ENCODE measurements at regions not wholly inside any gene's neighbourhood (a gene's known extent, or its start where the extent isn't known, plus 50 kb on each side); places are given as distances from the start of the nearest gene placed in this dataset.

GRCh38 chr2:17272170-17272569, 246.1 kb downstream of the RAD51AP2 start:
- no peaks in the 10 kb centered on the region for H3K4me1 ChIP-seq
- no peak overlapping the region for H3K27ac ChIP-seq
- DNase-seq (ENCODE audit: extremely low spot score in 2 of 2), result no peak
- no peaks in the 10 kb centered on the region for H3K9me3 ChIP-seq
- H3K27me3 ChIP-seq, result no peaks in the 10 kb centered on the region
- no peak for TF ChIP-seq POLR2AphosphoS5 (IDR thresholded peaks at IDR 0.05; ENCODE audit: insufficient read depth in 1 of 2, low read depth in 1 of 2)
- TF ChIP-seq, protein P1, sequence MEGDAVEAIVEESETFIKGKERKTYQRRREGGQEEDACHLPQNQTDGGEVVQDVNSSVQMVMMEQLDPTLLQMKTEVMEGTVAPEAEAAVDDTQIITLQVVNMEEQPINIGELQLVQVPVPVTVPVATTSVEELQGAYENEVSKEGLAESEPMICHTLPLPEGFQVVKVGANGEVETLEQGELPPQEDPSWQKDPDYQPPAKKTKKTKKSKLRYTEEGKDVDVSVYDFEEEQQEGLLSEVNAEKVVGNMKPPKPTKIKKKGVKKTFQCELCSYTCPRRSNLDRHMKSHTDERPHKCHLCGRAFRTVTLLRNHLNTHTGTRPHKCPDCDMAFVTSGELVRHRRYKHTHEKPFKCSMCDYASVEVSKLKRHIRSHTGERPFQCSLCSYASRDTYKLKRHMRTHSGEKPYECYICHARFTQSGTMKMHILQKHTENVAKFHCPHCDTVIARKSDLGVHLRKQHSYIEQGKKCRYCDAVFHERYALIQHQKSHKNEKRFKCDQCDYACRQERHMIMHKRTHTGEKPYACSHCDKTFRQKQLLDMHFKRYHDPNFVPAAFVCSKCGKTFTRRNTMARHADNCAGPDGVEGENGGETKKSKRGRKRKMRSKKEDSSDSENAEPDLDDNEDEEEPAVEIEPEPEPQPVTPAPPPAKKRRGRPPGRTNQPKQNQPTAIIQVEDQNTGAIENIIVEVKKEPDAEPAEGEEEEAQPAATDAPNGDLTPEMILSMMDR (IDR thresholded peaks at IDR 0.05), result no peak
- TF ChIP-seq POLR2A (IDR thresholded peaks at IDR 0.05), result no peak
- H3K36me3 ChIP-seq, result no peaks in the 10 kb centered on the region
- H3K4me3 ChIP-seq, result no peak overlapping the region
- intact Hi-C loops (cut with DNase I), result no loop called here

GRCh38 chr2:17271416-17271815, 246.8 kb downstream of the RAD51AP2 start:
- H3K27me3 ChIP-seq, result no peaks in the 10 kb centered on the region
- no peak for DNase-seq (ENCODE audit: extremely low spot score in 2 of 2)
- no peaks in the 10 kb centered on the region for H3K9me3 ChIP-seq
- no peak for TF ChIP-seq POLR2A (IDR thresholded peaks at IDR 0.05)
- TF ChIP-seq, protein P1 (IDR thresholded peaks at IDR 0.05), result no peak
- H3K4me3 ChIP-seq, result no peak overlapping the region
- intact Hi-C loops (cut with DNase I), result no loop called here
- no peaks in the 10 kb centered on the region for H3K36me3 ChIP-seq
- H3K4me1 ChIP-seq, result no peaks in the 10 kb centered on the region
- no peak overlapping the region for H3K27ac ChIP-seq

DNA sequence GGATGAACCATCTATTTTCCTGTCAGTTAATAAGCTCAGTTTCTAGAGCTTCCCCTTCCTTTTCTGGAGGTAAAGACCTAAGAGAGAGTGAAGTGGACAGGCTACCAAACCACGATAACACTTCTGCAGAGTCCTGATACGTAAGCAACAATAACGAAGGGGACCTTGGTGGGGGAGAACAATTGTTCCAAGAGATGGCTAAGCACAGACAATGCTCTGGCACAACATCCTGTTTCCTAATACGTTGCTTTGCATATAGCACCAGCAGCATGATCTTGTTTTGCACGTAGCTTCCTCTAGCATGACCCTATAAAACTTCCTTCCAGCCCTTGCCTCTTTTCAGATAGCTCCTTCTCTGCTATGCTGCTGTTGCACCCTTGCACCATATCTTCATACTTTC, 247.3 kb downstream of the RAD51AP2 start:
- Histone ChIP-seq H3K4me3 (no peak overlapping the region), H3K9me3 (no peaks in the 10 kb centered on the region), H3K27ac (no peak overlapping the region), H3K36me3 (no peaks in the 10 kb centered on the region), H3K27me3 (no peaks in the 10 kb centered on the region), H3K4me1 (no peaks in the 10 kb centered on the region)
- intact Hi-C loops (cut with DNase I), result no loop called here
- TF ChIP-seq POLR2A (IDR thresholded peaks at IDR 0.05) (no peak), POLR2AphosphoS5 (IDR thresholded peaks at IDR 0.05; ENCODE audit: insufficient read depth in 1 of 2, low read depth in 1 of 2) (no peak)
- TF ChIP-seq, protein P1 (IDR thresholded peaks at IDR 0.05), result no peak
- DNase-seq (ENCODE audit: extremely low spot score in 2 of 2), result no peak

GRCh38 chr2:17263570-17263968, 254.7 kb downstream of the RAD51AP2 start:
- TF ChIP-seq, protein P1 (IDR thresholded peaks at IDR 0.05), result no peak
- no peak for TF ChIP-seq POLR2AphosphoS5 (IDR thresholded peaks at IDR 0.05; ENCODE audit: insufficient read depth in 1 of 2, low read depth in 1 of 2)
- TF ChIP-seq POLR2A (IDR thresholded peaks at IDR 0.05), result no peak
- H3K4me3 ChIP-seq, result no peak overlapping the region
- no peaks in the 10 kb centered on the region for H3K27me3 ChIP-seq
- H3K4me1 ChIP-seq, result no peaks in the 10 kb centered on the region
- DNase-seq (ENCODE audit: extremely low spot score in 2 of 2), result no peak
- no peaks in the 10 kb centered on the region for H3K36me3 ChIP-seq
- no peak overlapping the region for H3K27ac ChIP-seq
- intact Hi-C loops (cut with DNase I), result no loop called here
- no peaks in the 10 kb centered on the region for H3K9me3 ChIP-seq

- H3K4me1 ChIP-seq, result no peaks in the 10 kb centered on the region
- H3K27ac ChIP-seq, result no peak overlapping the region
- H3K27me3 ChIP-seq, result no peaks in the 10 kb centered on the region
- no peak for TF ChIP-seq POLR2A (IDR thresholded peaks at IDR 0.05)
- no peak for TF ChIP-seq POLR2AphosphoS5 (IDR thresholded peaks at IDR 0.05; ENCODE audit: insufficient read depth in 1 of 2, low read depth in 1 of 2)
- TF ChIP-seq, protein P1 (IDR thresholded peaks at IDR 0.05), result no peak
- no peak for DNase-seq (ENCODE audit: extremely low spot score in 2 of 2)
- no peaks in the 10 kb centered on the region for H3K36me3 ChIP-seq
- no peaks in the 10 kb centered on the region for H3K9me3 ChIP-seq
- intact Hi-C loops (cut with DNase I), result no loop called here
- no peak overlapping the region for H3K4me3 ChIP-seq
These were observed 255.2 kb downstream of the RAD51AP2 start for GRCh38 chr2:17262854-17263569.
